Lower leg skin (tissue), 3 donors: ENCODE measurements at regions not wholly inside any gene's neighbourhood (a gene's known extent, or its start where the extent isn't known, plus 50 kb on each side); places are given as distances from the start of the nearest gene placed in this dataset.

Source experiments
- POLR2A ChIP-seq, 2 donors: fragments of 450-650 bp; IDR thresholded peaks; one replicate each; pipeline ENCODE4 v1.6.1; 2016 to 2017; ENCODE audit warnings: antibody characterized with exemption in 2 of 2, mild to moderate bottlenecking in 1 of 2, moderate library complexity in 1 of 2
- TF ChIP-seq, protein P1 (sequence below), 3 donors: fragments of 450-650 bp; IDR thresholded peaks; one replicate each; pipeline ENCODE4 v1.5.1; 2016; ENCODE audit warnings: antibody characterized with exemption in 3 of 3, mild to moderate bottlenecking in 3 of 3, moderate library complexity in 2 of 3

DNA sequence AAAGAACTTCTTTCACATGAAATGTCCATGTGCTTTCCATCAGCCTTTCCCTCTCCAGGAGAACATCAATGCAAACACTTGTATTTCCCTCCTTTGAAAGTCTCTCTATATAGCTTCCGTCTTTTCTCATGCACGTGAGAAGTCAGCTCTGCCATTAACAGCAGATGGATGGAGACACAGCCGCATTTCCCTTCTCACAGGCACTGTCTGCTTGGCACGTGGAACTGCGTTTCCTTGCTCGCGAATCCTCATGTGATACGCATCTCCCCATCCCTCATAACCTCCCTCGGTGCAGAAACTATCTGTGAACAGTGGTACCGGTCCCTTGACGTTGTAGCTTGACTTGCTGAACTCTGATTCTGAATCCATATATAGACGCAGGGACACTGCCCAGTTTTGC lies 717.0 kb upstream of the RBFOX1 start:
- TF ChIP-seq POLR2A (IDR thresholded peaks at IDR 0.05): no peak
- TF ChIP-seq, protein P1, sequence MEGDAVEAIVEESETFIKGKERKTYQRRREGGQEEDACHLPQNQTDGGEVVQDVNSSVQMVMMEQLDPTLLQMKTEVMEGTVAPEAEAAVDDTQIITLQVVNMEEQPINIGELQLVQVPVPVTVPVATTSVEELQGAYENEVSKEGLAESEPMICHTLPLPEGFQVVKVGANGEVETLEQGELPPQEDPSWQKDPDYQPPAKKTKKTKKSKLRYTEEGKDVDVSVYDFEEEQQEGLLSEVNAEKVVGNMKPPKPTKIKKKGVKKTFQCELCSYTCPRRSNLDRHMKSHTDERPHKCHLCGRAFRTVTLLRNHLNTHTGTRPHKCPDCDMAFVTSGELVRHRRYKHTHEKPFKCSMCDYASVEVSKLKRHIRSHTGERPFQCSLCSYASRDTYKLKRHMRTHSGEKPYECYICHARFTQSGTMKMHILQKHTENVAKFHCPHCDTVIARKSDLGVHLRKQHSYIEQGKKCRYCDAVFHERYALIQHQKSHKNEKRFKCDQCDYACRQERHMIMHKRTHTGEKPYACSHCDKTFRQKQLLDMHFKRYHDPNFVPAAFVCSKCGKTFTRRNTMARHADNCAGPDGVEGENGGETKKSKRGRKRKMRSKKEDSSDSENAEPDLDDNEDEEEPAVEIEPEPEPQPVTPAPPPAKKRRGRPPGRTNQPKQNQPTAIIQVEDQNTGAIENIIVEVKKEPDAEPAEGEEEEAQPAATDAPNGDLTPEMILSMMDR (IDR thresholded peaks at IDR 0.05): no peak
